Kidney (tissue), 13 donors: ENCODE measurements at regions not wholly inside any gene's neighbourhood (a gene's known extent, or its start where the extent isn't known, plus 50 kb on each side); places are given as distances from the start of the nearest gene placed in this dataset.
"Not testable (repeated sequence)": the region's sequence is repeated elsewhere in the genome, so short reads cannot be mapped to it uniquely, and the experiment has no call there.

ENCODE experiments used
- DNase-seq, 5 donors: peaks; one replicate each; pipeline ENCODE4 v3.0.0-alpha.2; 2013 to 2020
- FAIRE-seq: peaks from 2 replicates; lab custom pipeline; 2012; peaks lifted over from hg19 to GRCh38; lab: Jason Lieb, UNC
- H3K27ac ChIP-seq, 2 donors: one replicate each; pipeline ENCODE4 v1.7.0; 2013; ENCODE audit warnings: low read depth in 2 of 2, low read length in 2 of 2, inconsistent platforms in 1 of 2
- H3K27me3 ChIP-seq: one replicate; pipeline ENCODE4 v1.7.1; 2013; ENCODE audit warnings: low read length, inconsistent platforms; ENCODE audit not compliant: control insufficient read depth, insufficient read depth
- H3K36me3 ChIP-seq, 3 donors: one replicate each; pipeline versions ENCODE4 v1.7.0 to v1.7.1; 2013; ENCODE audit warnings: low read length in 3 of 3, control low read depth in 1 of 3, inconsistent platforms in 1 of 3; ENCODE audit not compliant: insufficient read depth in 3 of 3, control insufficient read depth in 2 of 3
- H3K4me1 ChIP-seq, 3 donors: one replicate each; pipeline versions ENCODE4 v1.7.0 to v1.7.1; 2013; ENCODE audit warnings: low read length in 3 of 3, inconsistent platforms in 1 of 3, low read depth in 1 of 3; ENCODE audit not compliant: control insufficient read depth in 2 of 3, insufficient read depth in 2 of 3
- H3K4me3 ChIP-seq, 3 donors: one replicate each; pipeline versions ENCODE4 v1.7.0 to v1.8.1; 2013; ENCODE audit warnings: low read length in 3 of 3, control low read depth in 1 of 3, inconsistent platforms in 1 of 3
- H3K9ac ChIP-seq, 3 donors: one replicate each; pipeline versions ENCODE4 v1.7.0 to v1.7.1; 2013; ENCODE audit warnings: low read length in 3 of 3, control low read depth in 1 of 3, inconsistent platforms in 1 of 3
- H3K9me3 ChIP-seq, 3 donors: one replicate each; pipeline versions ENCODE4 v1.7.0 to v1.7.1; 2013; ENCODE audit warnings: low read length in 3 of 3, control low read depth in 1 of 3, inconsistent platforms in 1 of 3; ENCODE audit not compliant: control insufficient read depth in 2 of 3, insufficient read depth in 1 of 3
- intact Hi-C: fragments of 100-400 bp; cut with DNase I; formaldehyde crosslinking; loops from one replicate; pipeline ENCODE4 v1.11.1; 2022
- TF ChIP-seq, protein P1 (sequence below): IDR thresholded peaks from 3 replicates; pipeline ENCODE4 v1.5.1; 2012; ENCODE audit warnings: mild to moderate bottlenecking, moderate library complexity, borderline replicate concordance; ENCODE audit not compliant: insufficient read depth; ENCODE audit errors: extremely low read depth
- donor health status: control.
- donor health status: control.
- donor health status: control.
- donor health status: control.
- donor health status: control.
- donor health status: DM: yes; HTN: yes; CAD: no.
- donor health status: Normal renal cell carcinoma (clear cell type).

DNA sequence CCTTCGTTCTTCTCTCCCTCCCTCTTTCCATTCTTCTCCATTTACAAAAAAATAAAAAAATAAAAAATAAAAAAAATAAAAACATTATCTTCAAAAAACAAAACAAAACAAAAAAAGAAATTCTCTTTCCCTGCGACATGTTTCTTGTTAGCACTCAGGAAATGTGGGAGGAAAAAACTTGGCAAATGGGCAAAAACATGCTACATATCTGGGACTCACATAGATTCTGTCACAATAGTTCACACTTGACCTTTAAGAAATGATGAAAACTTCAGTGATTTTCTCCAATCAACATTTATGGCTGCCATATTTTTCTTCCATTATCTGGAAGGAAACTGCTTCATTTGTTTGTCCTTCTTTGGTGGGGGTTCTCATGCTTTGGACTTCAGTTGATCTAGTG, 109.3 kb downstream of the PRKAB2 start:
- Histone ChIP-seq H3K4me1 (no peaks in the 10 kb centered on the region), H3K36me3 (no peaks in the 10 kb centered on the region), H3K27ac (no peak overlapping the region), H3K9me3 (no peaks in the 10 kb centered on the region), H3K9ac (no peak overlapping the region), H3K4me3 (no peak overlapping the region), H3K27me3 (no peaks in the 10 kb centered on the region)
- DNase-seq (peak in 1 of 5 donors; percentile 24), FAIRE-seq (no peak)
- intact Hi-C loops, result no loop called here
- TF ChIP-seq, protein P1, sequence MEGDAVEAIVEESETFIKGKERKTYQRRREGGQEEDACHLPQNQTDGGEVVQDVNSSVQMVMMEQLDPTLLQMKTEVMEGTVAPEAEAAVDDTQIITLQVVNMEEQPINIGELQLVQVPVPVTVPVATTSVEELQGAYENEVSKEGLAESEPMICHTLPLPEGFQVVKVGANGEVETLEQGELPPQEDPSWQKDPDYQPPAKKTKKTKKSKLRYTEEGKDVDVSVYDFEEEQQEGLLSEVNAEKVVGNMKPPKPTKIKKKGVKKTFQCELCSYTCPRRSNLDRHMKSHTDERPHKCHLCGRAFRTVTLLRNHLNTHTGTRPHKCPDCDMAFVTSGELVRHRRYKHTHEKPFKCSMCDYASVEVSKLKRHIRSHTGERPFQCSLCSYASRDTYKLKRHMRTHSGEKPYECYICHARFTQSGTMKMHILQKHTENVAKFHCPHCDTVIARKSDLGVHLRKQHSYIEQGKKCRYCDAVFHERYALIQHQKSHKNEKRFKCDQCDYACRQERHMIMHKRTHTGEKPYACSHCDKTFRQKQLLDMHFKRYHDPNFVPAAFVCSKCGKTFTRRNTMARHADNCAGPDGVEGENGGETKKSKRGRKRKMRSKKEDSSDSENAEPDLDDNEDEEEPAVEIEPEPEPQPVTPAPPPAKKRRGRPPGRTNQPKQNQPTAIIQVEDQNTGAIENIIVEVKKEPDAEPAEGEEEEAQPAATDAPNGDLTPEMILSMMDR, result no peak

DNA sequence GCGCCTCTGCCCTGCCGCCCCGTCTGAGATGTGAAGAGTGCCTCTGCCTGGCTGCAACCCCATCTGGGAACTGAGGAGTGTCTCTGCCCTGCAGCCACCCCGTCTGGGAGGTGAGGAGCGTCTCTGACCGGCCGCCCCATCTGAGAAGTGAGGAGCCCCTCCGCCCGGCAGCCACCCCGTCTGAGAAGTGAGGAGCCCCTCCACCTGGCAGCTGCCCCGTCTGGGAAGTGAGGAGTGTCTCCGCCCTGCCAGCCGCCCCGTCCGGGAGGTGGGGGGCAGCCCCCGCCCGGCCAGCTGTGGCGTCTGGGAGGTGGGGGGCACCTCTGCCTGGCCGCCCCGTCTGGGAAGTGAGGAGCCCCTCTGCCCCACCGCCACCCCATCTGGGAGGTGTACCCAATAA, 110.4 kb downstream of the PRKAB2 start:
- H3K9me3 ChIP-seq, FAIRE-seq, intact Hi-C loops, H3K27me3 ChIP-seq, H3K36me3 ChIP-seq, H3K4me1 ChIP-seq, H3K27ac ChIP-seq, H3K9ac ChIP-seq, H3K4me3 ChIP-seq: not testable (repeated sequence)
- peak in 1 of 5 donors; percentile 63 for DNase-seq

DNA sequence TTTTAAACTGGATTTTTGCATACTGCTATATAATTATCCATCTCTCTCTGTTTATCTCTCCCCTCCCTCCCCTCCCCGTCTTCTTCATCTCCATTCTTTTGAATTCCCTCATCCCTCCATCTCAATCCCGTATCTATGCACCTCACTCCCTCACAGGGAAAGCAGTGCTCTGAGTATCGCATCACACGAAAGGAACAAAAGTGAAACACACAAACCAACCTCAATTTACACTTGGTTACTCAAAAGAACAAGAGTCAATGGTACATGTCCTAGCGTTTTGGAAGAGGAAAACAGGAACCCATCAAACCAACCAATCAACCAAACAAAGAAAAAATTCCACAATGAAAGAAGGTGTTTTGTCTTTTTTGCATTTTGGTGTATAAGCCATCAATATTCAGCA, 115.1 kb downstream of the NBPF12 start:
- Histone ChIP-seq H3K9ac (no peak overlapping the region), H3K4me1 (no peaks in the 10 kb centered on the region), H3K36me3 (no peaks in the 10 kb centered on the region), H3K4me3 (no peak overlapping the region), H3K27me3 (no peaks in the 10 kb centered on the region), H3K9me3 (no peaks in the 10 kb centered on the region), H3K27ac (no peak overlapping the region)
- TF ChIP-seq, protein P1, result no peak
- no peak for DNase-seq
- intact Hi-C loops, result no loop called here
- FAIRE-seq, result no peak

DNA sequence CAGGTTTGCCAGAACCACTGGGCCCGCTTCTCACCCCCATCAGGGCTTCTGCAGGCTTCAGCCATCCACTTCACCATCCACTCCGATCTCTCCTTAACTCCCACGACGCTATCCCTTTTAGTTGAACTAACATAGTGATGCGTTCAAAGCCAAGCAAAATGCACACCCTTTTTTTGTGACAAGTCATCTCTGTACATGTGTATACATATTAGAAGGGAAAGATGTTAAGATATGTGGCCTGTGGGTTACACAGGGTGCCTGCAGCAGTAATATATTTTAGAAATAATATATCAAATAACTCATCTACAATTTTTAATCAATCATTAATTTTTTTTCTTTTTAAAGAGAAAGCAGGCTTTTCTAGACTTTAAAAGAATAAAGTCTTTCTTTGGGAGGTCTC, 114.6 kb downstream of the NBPF12 start:
- intact Hi-C loops, result no loop called here
- no peaks in the 10 kb centered on the region for H3K9me3 ChIP-seq
- H3K36me3 ChIP-seq, result no peaks in the 10 kb centered on the region
- FAIRE-seq, result no peak
- H3K4me1 ChIP-seq, result no peaks in the 10 kb centered on the region
- no peaks in the 10 kb centered on the region for H3K27me3 ChIP-seq
- DNase-seq, result no peak
- H3K27ac ChIP-seq, result no peak overlapping the region
- no peak overlapping the region for H3K9ac ChIP-seq
- TF ChIP-seq, protein P1, result no peak
- H3K4me3 ChIP-seq, result no peak overlapping the region
